Esophagus squamous epithelium (tissue), 4 donors: ENCODE measurements at regions not wholly inside any gene's neighbourhood (a gene's known extent, or its start where the extent isn't known, plus 50 kb on each side); places are given as distances from the start of the nearest gene placed in this dataset.

Source experiments
- CTCF ChIP-seq, 6 experiments: fragments of 450-650 bp in 4 of 6; fragments of 200-600 bp in 2 of 6; sonication (generic) in 2 of 6; IDR thresholded peaks; one replicate each; pipeline ENCODE4 v1.5.1; 2016 to 2019; ENCODE audit warnings: antibody characterized with exemption in 6 of 6, mild to moderate bottlenecking in 4 of 6, moderate library complexity in 4 of 6
- POLR2A ChIP-seq, 4 donors: fragments of 450-650 bp; IDR thresholded peaks; one replicate each; pipeline ENCODE4 v1.6.1; 2017; ENCODE audit warnings: antibody characterized with exemption in 4 of 4, mild to moderate bottlenecking in 4 of 4, moderate library complexity in 3 of 4

DNA sequence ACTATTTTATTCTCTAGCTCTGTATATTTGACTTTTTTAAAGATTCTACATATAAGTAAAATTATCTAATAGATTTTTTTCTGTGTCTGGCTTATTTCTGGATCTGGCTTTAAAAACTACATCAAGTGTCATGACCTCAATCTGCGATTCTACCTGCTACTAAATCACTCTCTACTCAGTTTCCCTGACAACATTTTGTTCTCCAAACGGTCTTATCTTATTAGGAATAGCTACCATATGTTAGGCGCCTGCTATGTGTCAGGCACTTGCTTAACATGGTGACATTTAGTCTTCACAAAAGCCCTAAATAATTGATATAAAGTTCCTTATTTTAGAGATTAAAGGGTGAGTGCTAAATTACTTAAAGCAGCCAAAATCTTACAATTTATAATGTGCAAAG lies 1362.9 kb upstream of the FLRT2 start:
- TF ChIP-seq CTCF (IDR thresholded peaks at IDR 0.05) (no peak), POLR2A (IDR thresholded peaks at IDR 0.05) (no peak)
